Endothelial cell of umbilical vein (primary cell): ENCODE measurements at regions not wholly inside any gene's neighbourhood (a gene's known extent, or its start where the extent isn't known, plus 50 kb on each side); places are given as distances from the start of the nearest gene placed in this dataset.

Experiments
- BruUV-seq: library from RNA; stranded (reverse); fragments of 400-500 nt; replicated peaks from 2 replicates; lab custom pipeline; 2021; lab: Mats Ljungman, UMichigan
- CTCF ChIA-PET: fragments of 300-600, 350-600 bp; sonication (Branson Sonifier 250); formaldehyde crosslinking; loops from one replicate; lab custom pipeline; 2021; ENCODE audit warnings: antibody characterized with exemption, inconsistent platforms; lab: Charles Lee
- POLR2A ChIA-PET: fragments of 300-600, 350-600 bp; sonication (Branson Sonifier 250); formaldehyde crosslinking; loops from one replicate; lab custom pipeline; 2021; ENCODE audit warnings: antibody characterized with exemption, inconsistent platforms; lab: Charles Lee
- DNase-seq: peaks from one replicate; pipeline ENCODE4 v3.0.0-alpha.2; 2011; ENCODE audit warnings: low read depth, low spot score
- FAIRE-seq: peaks from 2 replicates; lab custom pipeline; 2011; peaks lifted over from hg19 to GRCh38; lab: Jason Lieb, UNC
- H2AFZ ChIP-seq: 2 replicates; pipeline ENCODE4 v1.6.0; 2012; ENCODE audit warnings: low read depth, low read length, control low read depth, inconsistent platforms
- H3K27ac ChIP-seq: 2 replicates; pipeline ENCODE4 v1.5.1; 2011; ENCODE audit warnings: low read depth, mild to moderate bottlenecking, control low read depth, low read length, moderate library complexity; ENCODE audit not compliant: insufficient read depth
- H3K27me3 ChIP-seq, 2 experiments: 2 replicates each; pipeline versions ENCODE4 v1.6.0 to v1.6.1; 2011; ENCODE audit warnings: low read length in 2 of 2, mixed read lengths in 1 of 2; ENCODE audit not compliant: control insufficient read depth in 2 of 2, insufficient read depth in 2 of 2
- H3K36me3 ChIP-seq, 2 experiments: 2 replicates in 1 of 2; 3 replicates in 1 of 2; pipeline ENCODE4 v1.5.1; 2011; ENCODE audit warnings: low read length in 2 of 2, mild to moderate bottlenecking in 1 of 2, moderate library complexity in 1 of 2; ENCODE audit not compliant: control insufficient read depth in 2 of 2, insufficient read depth in 2 of 2; ENCODE audit errors: extremely low read depth in 1 of 2
- H3K4me1 ChIP-seq: 3 replicates; pipeline ENCODE4 v1.5.1; 2011; ENCODE audit warnings: mild to moderate bottlenecking, low read length; ENCODE audit not compliant: control insufficient read depth, insufficient read depth; ENCODE audit errors: extremely low read depth
- H3K4me2 ChIP-seq: 2 replicates; pipeline ENCODE4 v1.6.1; 2011; ENCODE audit warnings: low read length, control low read depth, mixed read lengths; ENCODE audit not compliant: insufficient read depth
- H3K4me3 ChIP-seq, 3 experiments: fragments of 200-600 bp in 1 of 3; sonication (generic), shearing (Covaris generic) in 1 of 3; replicated peaks in 1 of 3; 2 replicates each; pipeline ENCODE4 v1.5.1; 2011 to 2016; ENCODE audit warnings: control low read depth in 3 of 3, low read length in 3 of 3, mild to moderate bottlenecking in 2 of 3, inconsistent platforms in 1 of 3, low read depth in 1 of 3, moderate library complexity in 1 of 3; ENCODE audit not compliant: insufficient read depth in 1 of 3
- H3K79me2 ChIP-seq: 2 replicates; pipeline ENCODE4 v1.6.0; 2012; ENCODE audit warnings: low read length, inconsistent platforms; ENCODE audit not compliant: control insufficient read depth, insufficient read depth
- H3K9ac ChIP-seq: replicated peaks from 2 replicates; pipeline ENCODE3; 2011; ENCODE audit warnings: low read length, control low read depth; ENCODE audit not compliant: insufficient read depth; ENCODE audit errors: extremely low read depth
- H3K9me1 ChIP-seq: replicated peaks from 3 replicates; pipeline ENCODE4 v1.6.0; 2011; ENCODE audit warnings: mild to moderate bottlenecking, low read length; ENCODE audit not compliant: control insufficient read depth, insufficient read depth; ENCODE audit errors: extremely low read depth
- H3K9me3 ChIP-seq: replicated peaks from 2 replicates; pipeline ENCODE4 v1.5.1; 2012; ENCODE audit warnings: low read length, inconsistent platforms; ENCODE audit not compliant: control insufficient read depth, insufficient read depth
- H4K20me1 ChIP-seq: replicated peaks from 2 replicates; pipeline ENCODE3; 2011; ENCODE audit warnings: mild to moderate bottlenecking, low read length; ENCODE audit not compliant: control insufficient read depth, insufficient read depth; ENCODE audit errors: extremely low read depth
- EZH2 ChIP-seq: IDR thresholded peaks from 2 replicates; pipeline ENCODE4 v1.6.1; 2012; ENCODE audit warnings: borderline replicate concordance, low read depth, mild to moderate bottlenecking, moderate library complexity, low read length, inconsistent platforms; ENCODE audit not compliant: severe bottlenecking
- GATA2 ChIP-seq: IDR thresholded peaks from 2 replicates; pipeline ENCODE4 v1.7.0; 2011; ENCODE audit warnings: low read depth, mild to moderate bottlenecking, moderate library complexity, mixed read lengths, low read length; ENCODE audit not compliant: insufficient read length, insufficient read depth
- JUN ChIP-seq: IDR thresholded peaks from 2 replicates; pipeline ENCODE4 v1.6.1; 2011; ENCODE audit warnings: borderline replicate concordance, low read depth; ENCODE audit not compliant: insufficient read length, insufficient read depth
- MYC ChIP-seq: IDR thresholded peaks from one replicate; pipeline ENCODE4 v1.6.1; 2011; ENCODE audit warnings: mild to moderate bottlenecking, low read depth, low read length
- POLR2A ChIP-seq: IDR thresholded peaks from 2 replicates; pipeline ENCODE4 v1.6.1; 2012; ENCODE audit warnings: low read depth, mild to moderate bottlenecking, control low read depth, low read length
- dilution Hi-C: fragments of 300-500 bp; cut with MboI; formaldehyde crosslinking; loops from one replicate; pipeline ENCODE4 v1.15.0; 2019; ENCODE audit warnings: low sequenced_read_pairs; ENCODE audit not compliant: extremely low pct_ligation_motif_present
- intact Hi-C: fragments of 100-400 bp; cut with micrococcal nuclease; formaldehyde crosslinking; loops from one replicate; pipeline ENCODE4 v1.10.0; 2022
- TF ChIP-seq, protein P1 (sequence below), 2 donors: IDR thresholded peaks; 1 replicate in 1 of 2; 2 replicates in 1 of 2; pipeline ENCODE4 v1.5.1; 2011; ENCODE audit warnings: low read length in 2 of 2, mild to moderate bottlenecking in 2 of 2, moderate library complexity in 2 of 2, control low read depth in 1 of 2, inconsistent platforms in 1 of 2, low read depth in 1 of 2; ENCODE audit not compliant: insufficient read depth in 1 of 2; ENCODE audit errors: extremely low read depth in 1 of 2

DNA sequence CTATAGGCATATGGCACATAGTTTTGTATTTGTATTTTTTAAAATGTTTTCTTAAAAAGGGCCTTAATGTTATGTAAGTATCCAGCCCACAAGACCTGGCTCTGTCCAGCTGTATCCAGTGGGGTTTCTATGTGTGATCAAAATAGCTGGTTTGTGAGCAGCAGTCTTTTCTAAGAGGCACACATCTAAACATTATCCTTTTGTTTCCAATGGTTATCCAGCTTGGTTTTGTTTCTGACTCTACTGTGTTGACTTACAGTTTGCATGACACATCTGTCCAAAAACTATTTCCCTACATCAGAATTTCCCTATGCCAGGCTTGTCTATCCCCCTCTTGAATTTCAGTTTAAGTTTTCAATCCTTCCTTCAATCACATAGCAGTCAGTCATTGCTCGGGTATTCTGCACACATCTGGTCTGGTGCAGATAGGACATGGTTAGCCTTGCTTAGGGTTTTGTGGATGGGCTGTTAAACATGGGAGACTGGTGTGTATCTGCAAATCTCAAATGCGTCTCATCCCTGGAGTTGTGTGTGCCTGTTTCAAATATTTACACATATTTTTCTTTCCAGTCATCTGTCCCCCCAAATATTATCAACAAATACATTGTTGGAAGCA lies 104.2 kb downstream of the SAMD9 start:
- CTCF ChIA-PET = no interaction called here
- H3K27me3 ChIP-seq = no peaks in the 10 kb centered on the region
- dilution Hi-C loops = no loop called here
- intact Hi-C loops = loop anchor here (2.0 to 5.0 kb wide), 5 partner anchors 31 to 1169 kb away; partner anchors contain the start of gene SAMD9L
- TF ChIP-seq EZH2 (no peak), POLR2A (no peak), GATA2 (no peak), JUN (no peak), MYC (no peak)
- TF ChIP-seq, protein P1, sequence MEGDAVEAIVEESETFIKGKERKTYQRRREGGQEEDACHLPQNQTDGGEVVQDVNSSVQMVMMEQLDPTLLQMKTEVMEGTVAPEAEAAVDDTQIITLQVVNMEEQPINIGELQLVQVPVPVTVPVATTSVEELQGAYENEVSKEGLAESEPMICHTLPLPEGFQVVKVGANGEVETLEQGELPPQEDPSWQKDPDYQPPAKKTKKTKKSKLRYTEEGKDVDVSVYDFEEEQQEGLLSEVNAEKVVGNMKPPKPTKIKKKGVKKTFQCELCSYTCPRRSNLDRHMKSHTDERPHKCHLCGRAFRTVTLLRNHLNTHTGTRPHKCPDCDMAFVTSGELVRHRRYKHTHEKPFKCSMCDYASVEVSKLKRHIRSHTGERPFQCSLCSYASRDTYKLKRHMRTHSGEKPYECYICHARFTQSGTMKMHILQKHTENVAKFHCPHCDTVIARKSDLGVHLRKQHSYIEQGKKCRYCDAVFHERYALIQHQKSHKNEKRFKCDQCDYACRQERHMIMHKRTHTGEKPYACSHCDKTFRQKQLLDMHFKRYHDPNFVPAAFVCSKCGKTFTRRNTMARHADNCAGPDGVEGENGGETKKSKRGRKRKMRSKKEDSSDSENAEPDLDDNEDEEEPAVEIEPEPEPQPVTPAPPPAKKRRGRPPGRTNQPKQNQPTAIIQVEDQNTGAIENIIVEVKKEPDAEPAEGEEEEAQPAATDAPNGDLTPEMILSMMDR (IDR thresholded peaks at IDR 0.05; ENCODE audit: extremely low read depth in 1 of 2, insufficient read depth in 1 of 2, low read depth in 1 of 2, low read length in 2 of 2) = no peak
- POLR2A ChIA-PET = no interaction called here
- H2AFZ ChIP-seq = no peak overlapping the region
- no peaks in the 10 kb centered on the region for H3K36me3 ChIP-seq
- H3K27ac ChIP-seq = no peak overlapping the region
- no peaks in the 10 kb centered on the region for H3K9me3 ChIP-seq
- DNase-seq (no peak), FAIRE-seq (no peak)
- H3K9ac ChIP-seq = no peak overlapping the region
- no peaks in the 10 kb centered on the region for H4K20me1 ChIP-seq
- no peak overlapping the region for H3K4me3 ChIP-seq
- peaks cover 58% of the 10 kb centered on the region for H3K4me1 ChIP-seq
- no peaks in the 10 kb centered on the region for H3K79me2 ChIP-seq
- H3K4me2 ChIP-seq = no peak overlapping the region
- no peaks in the 10 kb centered on the region for H3K9me1 ChIP-seq
- BruUV-seq = no TSS peak
